Endodermal cell (in vitro differentiated cells): ENCODE measurements at regions not wholly inside any gene's neighbourhood (a gene's known extent, or its start where the extent isn't known, plus 50 kb on each side); places are given as distances from the start of the nearest gene placed in this dataset.

ENCODE experiments used
- DNase-seq: peaks from one replicate; pipeline ENCODE4 v3.0.0-alpha.2; 2017
- H3K27ac ChIP-seq: 2 replicates; pipeline ENCODE4 v1.5.1; 2013; ENCODE audit warnings: mild to moderate bottlenecking, low read depth, low read length, moderate library complexity
- H3K27me3 ChIP-seq: 2 replicates; pipeline ENCODE4 v1.6.1; 2013; ENCODE audit warnings: mild to moderate bottlenecking, low read length, moderate library complexity; ENCODE audit not compliant: insufficient read depth, control insufficient read depth, poor library complexity, severe bottlenecking
- H3K36me3 ChIP-seq: 2 replicates; pipeline ENCODE4 v1.7.0; 2013; ENCODE audit warnings: mild to moderate bottlenecking, low read length, moderate library complexity; ENCODE audit not compliant: control insufficient read depth, insufficient read depth
- H3K4me1 ChIP-seq: one replicate; pipeline ENCODE4 v1.7.0; 2013; ENCODE audit warnings: low read length; ENCODE audit not compliant: control insufficient read depth, insufficient read depth
- H3K4me3 ChIP-seq: 2 replicates; pipeline ENCODE4 v1.5.1; 2013; ENCODE audit warnings: mild to moderate bottlenecking, low read length, moderate library complexity
- H3K9ac ChIP-seq: 2 replicates; pipeline ENCODE4 v1.6.1; 2013; ENCODE audit warnings: mild to moderate bottlenecking, low read length, moderate library complexity; ENCODE audit not compliant: poor library complexity, severe bottlenecking; ENCODE audit errors: extremely low read depth
- H3K9me3 ChIP-seq: 2 replicates; pipeline ENCODE4 v1.6.1; 2013; ENCODE audit warnings: mild to moderate bottlenecking, low read length, moderate library complexity; ENCODE audit not compliant: control insufficient read depth
- H3K27ac Mint-ChIP-seq: 2 replicates; pipeline ENCODE4 v1.8.0; 2020; ENCODE audit warnings: mixed read lengths
- H3K27me3 Mint-ChIP-seq: 2 replicates; pipeline ENCODE4 v1.8.0; 2021; ENCODE audit warnings: mild to moderate bottlenecking, mixed read lengths; ENCODE audit not compliant: insufficient read depth
- H3K36me3 Mint-ChIP-seq: 2 replicates; pipeline ENCODE4 v1.8.0; 2020; ENCODE audit warnings: low read depth, mixed read lengths
- H3K4me1 Mint-ChIP-seq: 2 replicates; pipeline ENCODE4 v1.8.0; 2020; ENCODE audit warnings: mixed read lengths
- H3K4me3 Mint-ChIP-seq: 2 replicates; pipeline ENCODE4 v1.8.0; 2020; ENCODE audit warnings: mild to moderate bottlenecking, moderate library complexity, mixed read lengths
- H3K9me3 Mint-ChIP-seq: 2 replicates; pipeline ENCODE4 v1.8.0; 2020; ENCODE audit warnings: mild to moderate bottlenecking, mixed read lengths
- CTCF ChIP-seq: fragments of 200-600 bp; sonication (generic); conservative IDR thresholded peaks from 2 replicates; pipeline ENCODE4 v1.5.0; 2021; ENCODE audit warnings: antibody characterized with exemption, mild to moderate bottlenecking
- WGBS, 2 experiments: methylation state at CpG; one replicate each; pipeline versions ENCODE4 v1.1.5 to v1.1.7; 2013; ENCODE audit warnings: missing lambda C conversion rate in 2 of 2, mixed read lengths in 1 of 2; ENCODE audit not compliant: insufficient coverage in 1 of 2, insufficient read length in 1 of 2; 5-methylcytosine and 5-hydroxymethylcytosine counted together

DNA sequence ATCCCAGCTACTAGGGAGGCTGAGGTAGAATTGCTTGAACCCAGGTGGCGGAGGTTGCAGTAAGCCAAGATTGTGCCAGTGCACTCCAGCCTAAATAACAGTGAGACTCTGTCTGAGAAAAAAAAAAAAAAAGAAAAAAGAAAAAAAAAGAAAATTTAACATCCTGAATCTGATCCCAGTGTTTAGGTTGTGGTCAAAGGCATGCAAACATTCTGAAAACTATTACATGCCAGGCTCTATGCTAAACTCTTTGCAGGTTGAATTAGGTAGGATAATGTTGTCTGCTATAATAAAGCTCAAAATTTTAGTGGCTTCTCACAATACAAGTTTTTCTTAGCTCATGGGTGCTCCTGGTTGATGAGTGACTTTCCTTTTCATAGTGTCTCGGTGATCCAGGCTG, 367.4 kb downstream of the PSAT1 start:
- H3K27ac ChIP-seq, result no peak overlapping the region
- no peaks in the 10 kb centered on the region for H3K9me3 Mint-ChIP-seq
- TF ChIP-seq CTCF, result no peak
- H3K36me3 Mint-ChIP-seq, result no peaks in the 10 kb centered on the region
- no peak for DNase-seq
- H3K27me3 Mint-ChIP-seq, result no peaks in the 10 kb centered on the region
- WGBS, 2 experiments, result 89 to 98% methylated on average over 1 to 2 of the region's 2 CpGs
- H3K4me1 Mint-ChIP-seq, result peaks cover 5% of the 10 kb centered on the region
- no peaks in the 10 kb centered on the region for H3K27me3 ChIP-seq
- no peak overlapping the region for H3K4me3 Mint-ChIP-seq
- H3K4me1 ChIP-seq, result no peaks in the 10 kb centered on the region
- H3K4me3 ChIP-seq, result no peak overlapping the region
- H3K36me3 ChIP-seq, result no peaks in the 10 kb centered on the region
- no peaks in the 10 kb centered on the region for H3K9me3 ChIP-seq
- no peak overlapping the region for H3K9ac ChIP-seq
- H3K27ac Mint-ChIP-seq, result no peak overlapping the region

DNA sequence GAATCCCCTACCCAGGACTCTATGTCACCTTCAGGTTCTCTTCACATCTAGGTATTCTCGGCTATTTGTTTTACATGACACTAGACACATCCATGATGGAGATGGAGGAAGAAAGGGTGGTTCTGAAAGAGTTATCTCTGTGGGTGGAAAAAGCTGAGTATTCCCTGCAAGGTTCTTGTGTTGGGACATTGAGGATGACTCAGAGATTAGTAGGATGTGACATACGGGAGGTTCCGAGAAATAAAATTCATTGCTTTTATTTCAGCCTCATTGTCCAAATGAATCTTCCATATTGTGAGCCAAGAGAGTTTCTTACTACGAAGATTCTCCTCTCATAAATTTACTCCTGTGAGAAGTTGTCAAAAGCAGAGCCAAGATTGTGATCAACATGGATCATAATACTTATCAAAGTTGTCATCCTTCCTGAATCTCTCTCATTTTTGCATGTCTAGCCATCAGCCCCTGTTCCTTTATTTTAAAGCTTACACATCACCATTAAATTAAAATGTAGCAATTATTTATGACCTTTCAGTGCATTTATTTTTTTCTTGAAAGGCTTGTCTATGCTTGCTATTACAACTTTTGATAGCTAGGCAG, 370.0 kb downstream of the PSAT1 start:
- H3K27me3 Mint-ChIP-seq, result no peaks in the 10 kb centered on the region
- no peak overlapping the region for H3K4me3 ChIP-seq
- H3K27ac ChIP-seq, result no peak overlapping the region
- DNase-seq, result no peak
- no peaks in the 10 kb centered on the region for H3K36me3 Mint-ChIP-seq
- no peak for TF ChIP-seq CTCF
- H3K9ac ChIP-seq, result no peak overlapping the region
- H3K36me3 ChIP-seq, result no peaks in the 10 kb centered on the region
- H3K27me3 ChIP-seq, result no peaks in the 10 kb centered on the region
- no peaks in the 10 kb centered on the region for H3K9me3 Mint-ChIP-seq
- no peak overlapping the region for H3K4me3 Mint-ChIP-seq
- no peaks in the 10 kb centered on the region for H3K9me3 ChIP-seq
- WGBS, 2 experiments, result 94 to 97% methylated on average over 2 to 4 of the region's 4 CpGs
- no peaks in the 10 kb centered on the region for H3K4me1 ChIP-seq
- H3K27ac Mint-ChIP-seq, result no peak overlapping the region
- H3K4me1 Mint-ChIP-seq, result peaks cover 11% of the 10 kb centered on the region

- no peak for TF ChIP-seq CTCF
- H3K9me3 ChIP-seq, result no peaks in the 10 kb centered on the region
- Mint-ChIP-seq H3K27ac (no peak overlapping the region), H3K4me3 (no peak overlapping the region), H3K9me3 (no peaks in the 10 kb centered on the region), H3K36me3 (no peaks in the 10 kb centered on the region), H3K27me3 (no peaks in the 10 kb centered on the region), H3K4me1 (peaks cover 14% of the 10 kb centered on the region)
- no peaks in the 10 kb centered on the region for H3K36me3 ChIP-seq
- DNase-seq, result peak; percentile 64
- no peaks in the 10 kb centered on the region for H3K4me1 ChIP-seq
- no peak overlapping the region for H3K9ac ChIP-seq
- H3K27ac ChIP-seq, result no peak overlapping the region
- 75% methylated on average over 3 of the region's 4 CpGs; no CpG with 5 or more reads in 1 of the 2 experiments for WGBS, 2 experiments
- no peak overlapping the region for H3K4me3 ChIP-seq
- H3K27me3 ChIP-seq, result no peaks in the 10 kb centered on the region
Measured at GRCh38 chr9:78668148-78668832, 371.4 kb downstream of the PSAT1 start.
